ENCODE measurements at regions not wholly inside any gene's neighbourhood (a gene's known extent, or its start where the extent isn't known, plus 50 kb on each side); places are given as distances from the start of the nearest gene placed in this dataset.

- DNase-seq (ENCODE audit: low spot score) = no peak
Measured at GRCh38 chr17:63341276-63341675, 104.8 kb downstream of the CYB561 start.

DNA sequence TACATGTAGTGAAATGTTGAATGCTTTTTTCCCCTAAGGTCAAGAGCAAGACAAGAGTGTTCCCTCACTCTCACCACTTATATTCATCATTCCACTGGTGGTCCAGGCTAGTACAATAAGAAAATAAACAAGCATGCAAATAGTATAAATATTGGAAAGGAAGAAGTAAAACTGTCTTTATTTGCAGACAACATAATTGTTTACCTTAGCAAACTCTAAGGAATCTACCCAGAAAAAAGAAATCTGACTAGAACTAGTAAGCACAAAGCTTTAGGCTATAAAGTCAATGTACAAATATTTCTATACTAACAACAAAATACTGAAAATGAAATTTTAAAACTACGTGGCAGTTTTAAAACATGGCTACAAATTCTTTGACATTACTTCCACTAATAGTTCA is 101.7 kb downstream of the CYB561 start:
- DNase-seq (ENCODE audit: low spot score) = no peak

DNA sequence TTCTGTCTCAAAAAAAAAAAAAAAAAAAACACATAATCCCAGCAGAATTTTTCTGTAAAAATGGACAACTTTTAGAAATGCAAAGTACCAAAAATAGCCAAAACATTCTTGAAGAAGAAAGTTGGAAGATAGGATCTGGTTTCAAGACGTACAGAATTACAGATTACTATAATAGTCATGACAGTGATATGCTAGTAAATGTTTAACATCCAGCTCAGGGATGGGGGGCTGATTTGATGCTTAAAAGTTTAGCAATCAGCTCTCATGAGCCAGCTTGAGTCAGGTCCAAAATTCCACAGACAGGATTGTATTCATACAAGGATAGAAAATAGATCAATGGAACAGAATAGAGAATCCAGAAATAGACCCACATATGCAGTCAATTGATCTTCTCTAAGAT is 100.5 kb downstream of the CYB561 start:
- DNase-seq (ENCODE audit: low spot score) = no peak

- DNase-seq (ENCODE audit: low spot score) = no peak
Measured at GRCh38 chr17:63347475-63347874, 98.6 kb downstream of the CYB561 start.

DNA sequence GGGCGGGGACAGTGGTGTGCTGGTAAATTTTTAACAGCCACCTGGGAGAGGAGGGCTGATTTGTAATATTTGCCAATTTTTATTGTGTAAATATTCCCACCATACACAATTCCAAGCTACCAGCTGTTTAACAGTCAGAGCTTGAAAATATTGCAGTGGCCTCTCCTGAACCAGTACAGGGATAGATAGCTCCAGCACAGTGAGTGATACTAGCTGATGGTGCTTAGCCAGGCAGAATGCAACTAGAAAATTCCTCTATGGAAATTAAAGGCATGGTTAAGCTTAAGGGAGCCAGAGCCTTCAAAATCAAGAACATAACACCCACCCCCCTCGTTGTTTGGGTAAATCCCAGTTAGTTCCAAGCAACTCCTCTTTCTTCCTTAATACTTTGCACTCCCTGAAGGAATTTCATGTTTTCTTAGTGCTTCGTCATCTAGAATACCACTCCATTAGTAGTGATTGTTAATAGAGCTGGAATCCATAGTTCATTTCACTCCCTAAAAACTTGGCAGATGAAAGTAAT is 96.6 kb downstream of the CYB561 start:
- DNase-seq (ENCODE audit: low spot score) = no peak

DNA sequence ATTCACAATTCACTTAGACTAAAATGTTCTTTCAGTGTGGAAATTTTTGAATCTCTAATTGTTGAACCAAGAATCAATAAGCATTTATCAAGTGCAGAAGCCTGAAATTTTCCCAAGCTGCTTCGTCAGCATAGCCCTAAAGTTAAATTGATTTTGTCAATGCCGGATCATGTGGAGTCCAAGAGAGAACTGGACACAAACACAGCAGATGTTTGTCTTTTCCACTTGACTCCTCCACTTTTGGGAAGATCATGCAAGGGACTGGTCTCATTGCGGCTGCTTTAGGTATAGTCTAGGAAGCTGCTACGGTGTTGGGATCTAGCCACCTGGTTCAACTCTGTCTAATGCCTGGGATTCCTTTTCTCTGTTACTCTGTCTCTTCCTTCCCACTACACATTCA is 95.7 kb downstream of the CYB561 start:
- DNase-seq (ENCODE audit: low spot score) = no peak

DNA sequence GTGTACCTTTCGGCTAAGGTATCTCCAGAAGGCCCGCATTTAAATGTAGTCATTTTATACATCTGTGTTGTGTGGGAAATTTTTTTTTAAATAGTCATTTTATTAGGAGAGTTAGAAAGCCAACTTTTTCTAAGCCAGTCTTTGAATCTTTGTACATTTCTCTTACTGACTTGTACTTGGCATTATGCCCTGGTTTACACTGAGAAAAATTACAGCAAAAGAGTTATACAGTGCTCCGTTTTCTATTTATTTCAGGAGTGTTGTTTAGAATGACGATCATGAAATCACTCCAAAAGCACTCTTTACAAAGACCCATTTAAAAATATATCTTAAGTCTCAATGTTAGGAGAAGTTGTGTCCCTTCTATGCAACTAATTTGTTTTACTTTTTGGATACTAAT is 91.8 kb downstream of the CYB561 start:
- no peak for DNase-seq (ENCODE audit: low spot score)

DNA sequence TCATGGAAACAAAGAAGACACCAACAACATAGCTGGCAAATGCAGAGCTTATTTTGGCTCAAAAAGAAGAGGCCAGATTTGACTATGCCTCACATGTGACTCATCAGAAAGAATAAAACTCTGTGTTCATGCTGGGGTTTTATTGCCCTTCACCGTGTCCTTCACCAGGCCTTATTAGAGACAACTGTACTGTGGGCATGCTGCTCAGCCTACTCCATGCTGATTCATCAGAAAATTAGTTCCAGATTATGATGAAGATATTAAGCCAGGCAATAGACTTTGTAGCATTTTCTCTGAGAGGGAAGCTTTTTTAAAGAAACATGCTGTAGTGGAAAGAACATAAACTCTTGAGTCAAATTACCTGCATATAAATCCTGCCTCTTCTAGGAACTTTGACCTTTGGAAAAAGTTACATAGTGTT is 89.8 kb downstream of the CYB561 start:
- DNase-seq (ENCODE audit: low spot score) = no peak

GRCh38 chr17:63358111-63358839 is 87.8 kb downstream of the CYB561 start:
- no peak for DNase-seq (ENCODE audit: low spot score)

DNA sequence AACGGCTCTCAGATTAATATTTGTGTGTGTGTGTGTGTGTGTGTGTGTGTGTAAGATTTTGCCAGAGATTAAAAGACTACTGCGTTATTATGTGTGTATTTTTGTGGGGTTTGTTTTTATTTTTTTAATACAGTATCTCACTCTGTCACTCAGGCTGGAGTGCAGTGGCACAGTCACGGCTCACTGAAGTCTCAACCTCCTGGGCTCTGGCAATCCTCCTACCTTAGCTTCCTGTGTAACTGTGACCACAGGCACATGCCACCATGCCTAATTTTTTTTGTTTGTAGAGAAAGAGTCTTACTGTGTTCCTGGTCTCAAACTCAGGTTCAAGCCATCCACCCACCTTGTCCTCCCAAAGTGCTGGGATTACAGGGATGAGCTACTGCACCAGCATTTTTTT is 87.2 kb downstream of the CYB561 start:
- DNase-seq (ENCODE audit: low spot score) = no peak

- DNase-seq (ENCODE audit: low spot score) = no peak
Measured at GRCh38 chr17:63361182-63361581, 84.9 kb downstream of the CYB561 start.

GRCh38 chr17:63362115-63362514 is 84.0 kb downstream of the CYB561 start:
- DNase-seq (ENCODE audit: low spot score) = no peak

GRCh38 chr17:63364387-63364786 is 81.7 kb downstream of the CYB561 start:
- no peak for DNase-seq (ENCODE audit: low spot score)

- no peak for DNase-seq (ENCODE audit: low spot score)
Measured at GRCh38 chr17:63364944-63365343, 81.2 kb downstream of the CYB561 start.

DNA sequence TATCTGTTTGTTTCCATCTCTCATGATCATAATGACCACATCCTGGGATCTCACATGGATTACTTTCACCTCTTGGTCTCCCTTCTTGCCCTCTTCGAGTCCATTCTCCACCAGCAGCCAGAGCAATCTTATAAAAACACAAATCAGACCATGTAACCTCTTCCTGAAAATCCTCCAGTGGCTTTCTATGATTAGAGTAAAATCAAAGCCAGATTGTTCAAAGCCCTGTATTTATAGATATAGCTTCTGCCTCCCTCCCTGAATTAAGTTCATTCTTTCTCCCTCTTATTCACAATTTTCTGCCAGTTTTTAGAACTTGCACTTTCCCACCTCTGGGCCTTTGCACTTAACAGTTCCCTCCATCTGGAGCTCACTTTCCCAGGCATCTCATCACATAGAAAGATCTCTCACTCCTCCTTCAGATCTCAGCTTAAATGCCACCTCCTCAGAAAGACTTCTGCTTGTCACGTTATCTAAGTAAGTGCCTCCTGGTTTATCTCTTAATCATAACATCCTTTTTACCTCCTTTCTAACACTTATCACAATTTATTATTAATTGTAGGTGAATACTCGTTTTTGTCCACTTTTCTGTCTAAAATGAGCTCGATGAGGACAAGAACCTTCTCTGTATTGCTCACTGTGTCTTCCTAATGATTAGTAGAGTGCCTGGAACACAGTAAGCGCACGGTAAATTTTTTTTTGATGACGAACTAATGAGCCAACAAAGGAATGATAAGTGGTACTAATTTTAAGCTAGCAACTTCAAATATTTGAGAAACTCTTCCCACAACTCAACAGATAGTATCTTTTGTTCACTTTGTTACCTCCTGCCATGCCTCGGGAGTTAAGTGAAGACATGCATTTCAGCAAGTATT is 80.5 kb downstream of the CYB561 start:
- no peak for DNase-seq (ENCODE audit: low spot score)

DNA sequence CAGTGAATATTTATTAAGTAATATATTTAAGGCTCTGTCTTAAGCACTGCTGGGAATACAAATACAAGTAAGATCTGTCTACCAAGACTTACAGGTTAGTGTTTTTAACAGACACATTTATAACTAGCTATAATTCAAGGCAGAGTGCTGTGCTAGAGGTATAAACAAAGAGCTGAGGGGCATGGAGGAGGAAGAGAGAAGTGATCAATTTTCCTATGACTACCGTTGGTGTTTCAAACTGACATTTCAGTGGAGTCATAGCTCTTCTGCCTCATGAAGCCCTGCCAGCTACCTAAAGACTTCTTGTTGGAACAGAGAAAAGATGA is 79.9 kb downstream of the CYB561 start:
- DNase-seq (ENCODE audit: low spot score) = no peak

DNA sequence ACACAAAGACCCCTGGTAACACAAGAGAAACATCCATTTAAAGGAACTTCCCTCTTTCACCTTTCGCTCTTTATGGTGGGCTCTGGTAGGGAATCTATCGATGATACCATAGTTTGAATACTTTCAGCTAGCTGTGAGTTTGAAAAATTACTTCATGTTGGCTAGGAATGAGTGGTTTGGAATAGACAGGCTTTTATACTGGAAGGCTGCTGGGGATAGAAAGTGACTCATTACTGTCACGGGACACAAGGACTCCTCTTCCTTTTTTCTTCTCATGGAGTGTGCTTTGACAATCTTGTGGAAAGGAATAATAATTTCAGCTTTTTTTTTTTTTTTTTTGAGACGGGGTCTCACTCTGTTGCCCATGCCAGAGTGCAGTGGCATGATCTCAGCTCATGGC is 76.9 kb downstream of the CYB561 start:
- DNase-seq (ENCODE audit: low spot score) = no peak

DNA sequence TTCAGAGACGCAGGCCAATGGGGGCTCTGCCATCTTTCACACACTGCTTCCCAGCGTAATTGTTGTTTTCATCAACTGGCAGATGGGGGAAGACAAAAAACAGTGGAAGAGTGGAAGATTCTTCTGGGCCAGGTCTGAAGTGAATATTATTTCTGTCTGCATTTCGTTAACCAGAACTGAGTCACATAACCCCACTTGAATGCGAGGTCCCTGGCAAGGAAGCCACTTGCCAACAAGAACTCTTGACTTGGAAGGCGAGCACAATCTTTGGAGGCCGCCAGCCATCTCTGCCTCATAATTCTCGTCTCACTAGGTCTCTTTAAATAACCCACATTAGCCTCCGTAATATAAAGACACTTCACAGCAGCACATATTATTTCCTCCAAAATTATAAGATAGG is 75.4 kb downstream of the CYB561 start:
- no peak for DNase-seq (ENCODE audit: low spot score)

DNA sequence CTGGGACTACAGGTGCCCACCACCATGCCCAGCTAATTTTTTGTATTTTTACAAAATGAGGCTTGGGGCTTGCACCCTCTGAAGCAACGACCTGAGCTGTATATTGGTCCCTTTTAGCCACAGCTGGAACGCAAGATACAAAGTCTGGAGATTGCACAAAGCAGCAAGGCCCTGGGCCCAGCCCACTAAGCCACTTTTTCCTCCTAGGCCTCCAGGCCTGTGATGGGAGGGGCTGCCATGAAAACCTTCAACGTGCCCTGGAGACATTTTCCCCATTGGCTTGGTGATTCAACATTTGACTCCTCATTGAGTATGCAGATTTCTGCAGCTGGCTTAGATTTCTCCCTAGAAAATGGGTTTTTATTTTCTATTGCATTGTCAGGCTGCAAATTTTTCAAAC is 69.2 kb downstream of the CYB561 start:
- DNase-seq (ENCODE audit: low spot score) = no peak

DNA sequence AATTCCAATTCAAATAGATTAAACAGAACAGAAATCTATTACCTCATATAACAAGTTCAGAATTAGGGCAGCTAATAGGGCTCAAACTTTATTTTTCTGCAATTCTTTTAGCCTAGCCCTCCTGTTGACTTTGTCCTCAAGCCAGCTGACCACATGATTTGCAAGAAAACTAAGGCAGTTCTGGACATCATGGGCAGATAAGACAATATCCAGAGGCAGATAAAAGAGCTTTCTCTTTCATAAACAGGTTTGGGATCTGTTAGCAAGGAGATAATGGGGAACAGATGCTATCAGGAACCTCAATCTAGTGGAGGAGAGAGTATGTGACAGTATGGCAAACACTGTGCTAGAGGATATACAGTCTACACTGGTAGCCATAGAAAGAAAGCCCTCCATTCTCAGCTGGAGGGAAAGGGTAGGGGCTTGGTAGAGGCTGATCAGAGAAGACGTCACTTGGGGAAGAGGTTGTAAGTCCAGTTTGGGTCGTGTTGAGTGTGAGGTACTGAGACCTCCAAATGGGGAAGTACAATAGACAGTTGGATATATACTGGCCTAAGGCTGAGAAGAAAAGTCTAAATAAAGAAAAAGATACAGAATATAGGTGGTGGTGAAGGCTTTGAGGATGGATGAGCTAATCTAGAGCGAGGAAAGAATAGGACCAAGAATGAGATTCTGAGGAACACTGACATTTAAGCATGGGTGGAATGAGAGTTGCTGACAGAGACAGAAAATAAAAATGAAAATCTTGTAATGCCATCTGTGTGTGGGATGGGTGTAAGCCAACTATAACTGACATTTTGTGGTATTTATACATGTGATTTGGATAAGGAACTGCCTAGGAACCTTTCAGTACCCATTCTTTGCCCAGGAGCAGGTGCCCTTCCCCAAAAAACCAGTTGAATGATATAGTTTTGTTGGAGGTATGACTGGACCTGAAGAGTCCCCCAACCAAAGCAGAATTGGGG is 67.4 kb downstream of the CYB561 start:
- DNase-seq (ENCODE audit: low spot score) = no peak

DNA sequence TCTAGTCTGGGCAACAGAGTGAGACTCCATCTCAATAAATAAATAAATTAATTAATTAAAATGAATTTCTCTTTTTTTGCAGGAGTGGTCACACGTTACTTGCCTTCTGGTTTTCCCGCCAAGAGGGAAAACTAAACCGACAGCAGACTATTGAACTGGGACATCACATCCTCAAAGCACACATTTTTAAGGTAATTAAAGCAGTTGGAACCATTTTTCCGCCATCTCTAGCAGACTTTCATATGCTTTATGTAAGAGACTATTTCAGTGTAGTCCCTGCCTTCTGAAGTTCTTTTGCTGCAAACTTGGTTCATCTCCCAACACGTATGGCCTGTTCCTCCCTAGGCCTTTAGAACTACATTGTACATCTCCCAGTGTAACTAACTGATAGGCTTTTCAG is 66.5 kb downstream of the CYB561 start:
- DNase-seq (ENCODE audit: low spot score) = no peak

- no peak for DNase-seq (ENCODE audit: low spot score)
Measured at GRCh38 chr17:63381101-63381729, 64.9 kb downstream of the CYB561 start.
